22Rv1 (cell line): ENCODE measurements at regions not wholly inside any gene's neighbourhood (a gene's known extent, or its start where the extent isn't known, plus 50 kb on each side); places are given as distances from the start of the nearest gene placed in this dataset.

Source experiments
- H3K27ac ChIP-seq: fragments of 450-650 bp; 2 replicates; pipeline ENCODE4 v1.5.1; 2017
- ZFX ChIP-seq: fragments of 450-650 bp; IDR thresholded peaks from 2 replicates; pipeline ENCODE4 v1.6.1; 2017; ENCODE audit warnings: antibody characterized with exemption, borderline replicate concordance
- TF ChIP-seq, protein P1 (sequence below): fragments of 450-650 bp; IDR thresholded peaks from 2 replicates; pipeline ENCODE4 v1.5.1; 2017; ENCODE audit warnings: mild to moderate bottlenecking

DNA sequence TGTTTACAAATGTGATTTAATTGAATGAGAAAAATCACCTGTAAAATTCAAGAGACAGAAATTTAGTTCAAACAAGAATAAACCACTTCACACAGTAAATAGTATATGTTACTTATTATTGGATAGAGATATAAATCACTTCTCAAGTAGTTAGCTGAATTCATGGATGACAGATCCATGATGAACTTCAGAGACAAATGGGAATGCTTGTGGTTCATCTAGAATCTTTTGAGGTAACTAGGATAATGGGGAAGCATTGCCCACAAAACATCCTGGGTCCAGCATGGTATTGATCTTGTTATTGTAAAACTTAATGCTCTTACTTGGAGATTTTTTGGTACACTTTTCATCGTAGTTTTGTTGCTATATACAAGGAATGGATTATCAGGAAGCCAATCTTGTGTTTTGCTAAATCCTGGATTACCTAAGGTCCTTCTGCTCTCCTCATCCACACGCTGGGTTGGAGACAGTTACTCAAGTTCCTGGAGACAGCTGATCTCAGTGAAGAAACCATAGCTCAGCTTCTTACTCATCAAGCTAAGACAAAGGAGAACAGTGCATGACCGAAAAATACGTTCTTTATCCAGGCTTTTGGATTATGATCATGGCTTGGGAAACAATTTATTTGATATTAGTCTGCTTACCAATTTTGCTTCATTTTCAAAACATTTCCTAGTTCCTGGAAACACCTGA lies 142.5 kb upstream of the PREP start:
- H3K27ac ChIP-seq: no peak overlapping the region
- TF ChIP-seq, protein P1, sequence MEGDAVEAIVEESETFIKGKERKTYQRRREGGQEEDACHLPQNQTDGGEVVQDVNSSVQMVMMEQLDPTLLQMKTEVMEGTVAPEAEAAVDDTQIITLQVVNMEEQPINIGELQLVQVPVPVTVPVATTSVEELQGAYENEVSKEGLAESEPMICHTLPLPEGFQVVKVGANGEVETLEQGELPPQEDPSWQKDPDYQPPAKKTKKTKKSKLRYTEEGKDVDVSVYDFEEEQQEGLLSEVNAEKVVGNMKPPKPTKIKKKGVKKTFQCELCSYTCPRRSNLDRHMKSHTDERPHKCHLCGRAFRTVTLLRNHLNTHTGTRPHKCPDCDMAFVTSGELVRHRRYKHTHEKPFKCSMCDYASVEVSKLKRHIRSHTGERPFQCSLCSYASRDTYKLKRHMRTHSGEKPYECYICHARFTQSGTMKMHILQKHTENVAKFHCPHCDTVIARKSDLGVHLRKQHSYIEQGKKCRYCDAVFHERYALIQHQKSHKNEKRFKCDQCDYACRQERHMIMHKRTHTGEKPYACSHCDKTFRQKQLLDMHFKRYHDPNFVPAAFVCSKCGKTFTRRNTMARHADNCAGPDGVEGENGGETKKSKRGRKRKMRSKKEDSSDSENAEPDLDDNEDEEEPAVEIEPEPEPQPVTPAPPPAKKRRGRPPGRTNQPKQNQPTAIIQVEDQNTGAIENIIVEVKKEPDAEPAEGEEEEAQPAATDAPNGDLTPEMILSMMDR: no peak
- TF ChIP-seq ZFX: no peak

DNA sequence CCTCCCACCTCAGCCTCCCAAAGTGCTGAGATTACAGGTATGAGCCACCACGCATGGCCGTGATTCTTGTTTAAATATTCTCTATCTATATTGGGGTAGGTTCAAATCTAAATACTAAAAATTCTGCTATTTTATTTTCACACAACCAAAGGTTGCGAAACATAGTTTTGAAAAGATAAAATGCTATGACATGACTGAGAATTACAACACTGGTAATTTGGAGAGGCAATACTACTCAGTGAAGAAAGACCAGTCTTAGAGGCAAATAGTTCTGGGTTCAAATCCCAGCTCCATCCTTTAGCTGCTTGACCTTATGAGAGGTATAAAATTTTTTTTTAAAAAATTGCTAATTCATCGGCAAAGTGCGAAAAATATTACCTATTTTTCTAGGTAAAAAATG lies 137.0 kb upstream of the PREP start:
- TF ChIP-seq, protein P1: no peak
- no peak for TF ChIP-seq ZFX

DNA sequence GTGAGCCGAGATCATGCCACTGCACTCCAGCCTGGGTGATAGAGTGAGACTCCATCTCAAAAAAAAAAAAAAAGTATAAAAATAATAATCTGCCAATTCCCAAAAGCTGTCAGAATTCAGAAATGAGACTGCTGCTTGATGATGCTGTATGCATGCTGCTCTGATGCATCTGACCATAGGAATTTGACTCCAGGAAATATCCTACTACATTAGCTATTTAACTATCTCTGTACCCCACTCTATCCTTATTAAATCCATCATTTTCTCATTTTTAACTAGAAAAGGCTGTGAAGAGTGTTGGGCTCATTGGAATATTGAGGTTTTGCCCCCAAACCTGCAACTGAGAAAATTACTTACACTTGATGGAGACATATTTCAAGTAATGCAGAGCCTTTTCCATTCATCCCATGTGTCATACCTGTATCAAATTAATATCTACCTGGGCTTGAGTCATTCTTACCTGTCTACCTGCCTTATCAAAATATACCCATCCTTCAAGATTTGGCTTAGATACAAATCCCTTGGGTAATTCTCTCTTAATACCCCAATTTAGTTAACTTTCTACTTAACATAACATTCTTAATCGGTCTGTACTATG lies 135.2 kb upstream of the PREP start:
- no peak overlapping the region for H3K27ac ChIP-seq
- TF ChIP-seq ZFX: no peak

More for the DNA sequence above, 137.0 kb upstream of the PREP start:
- H3K27ac ChIP-seq: no peak overlapping the region

DNA sequence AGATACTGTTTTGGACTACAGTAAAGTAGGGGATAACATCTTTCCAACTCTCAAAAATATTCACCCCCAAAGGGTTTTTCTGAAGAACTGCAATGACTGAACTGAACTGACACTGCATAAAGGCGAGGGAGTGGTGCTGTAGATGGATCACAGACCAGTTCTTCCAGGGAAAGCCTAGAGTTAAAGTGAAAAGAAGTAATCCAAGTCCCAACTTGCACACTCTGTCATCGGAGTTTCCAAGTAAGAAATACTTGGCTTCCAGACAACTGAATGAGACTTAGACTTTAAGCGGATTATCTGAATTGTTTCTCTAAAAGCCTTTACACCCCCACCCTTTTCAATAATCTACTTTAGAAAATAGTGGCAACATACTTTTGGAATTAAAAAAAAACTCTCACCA lies 134.1 kb upstream of the PREP start:
- TF ChIP-seq, protein P1: no peak
- TF ChIP-seq ZFX: no peak
- no peak overlapping the region for H3K27ac ChIP-seq

DNA sequence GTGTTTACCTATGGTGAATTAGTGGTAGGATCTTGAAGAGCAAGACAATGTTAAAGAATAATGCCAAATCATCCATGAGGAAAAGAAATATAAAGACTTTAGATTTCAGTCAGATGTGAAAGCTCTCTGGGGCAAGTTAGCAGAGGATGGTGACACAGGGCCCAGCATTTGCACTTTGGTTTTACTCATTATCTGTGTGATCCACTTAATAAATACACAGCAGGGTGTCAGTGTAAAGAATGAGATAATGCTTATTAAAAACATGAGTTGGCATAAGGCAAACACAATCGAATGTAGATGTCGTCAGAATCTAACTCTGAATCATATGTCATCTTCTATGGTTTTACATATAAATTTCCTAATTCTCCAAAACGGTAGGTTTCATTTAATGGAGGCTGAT lies 130.4 kb upstream of the PREP start:
- no peak overlapping the region for H3K27ac ChIP-seq
- TF ChIP-seq ZFX: no peak
- TF ChIP-seq, protein P1: no peak

DNA sequence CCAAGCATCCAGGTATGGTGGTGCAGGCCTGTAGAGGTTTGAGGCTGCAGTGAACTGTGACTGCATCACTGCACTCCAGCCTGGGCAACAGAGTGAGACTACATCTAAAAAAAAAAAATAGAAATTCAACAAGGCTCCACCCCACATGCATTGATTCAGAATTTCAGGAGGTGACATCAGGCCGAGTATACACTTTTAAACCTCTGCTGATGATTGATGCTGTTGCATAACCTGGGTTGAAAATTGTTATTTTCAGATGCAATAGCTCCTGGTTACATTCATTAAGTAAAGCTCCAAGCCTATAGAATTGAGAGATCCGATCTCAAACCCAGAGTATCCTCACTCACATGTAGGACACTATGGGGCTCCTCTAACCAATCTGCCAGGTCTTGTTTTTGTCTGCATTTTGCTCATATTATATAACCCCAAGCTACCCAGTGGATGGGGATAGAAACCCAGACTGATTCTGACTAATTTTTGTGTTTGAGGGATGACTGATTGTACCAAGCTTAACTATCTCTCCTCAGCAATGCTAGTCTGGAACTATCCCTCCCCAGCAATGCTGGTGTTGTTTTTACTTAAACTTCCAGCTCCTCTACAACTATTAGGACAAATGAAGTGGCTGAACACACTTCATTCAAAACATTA lies 123.5 kb upstream of the PREP start:
- no peak overlapping the region for H3K27ac ChIP-seq

DNA sequence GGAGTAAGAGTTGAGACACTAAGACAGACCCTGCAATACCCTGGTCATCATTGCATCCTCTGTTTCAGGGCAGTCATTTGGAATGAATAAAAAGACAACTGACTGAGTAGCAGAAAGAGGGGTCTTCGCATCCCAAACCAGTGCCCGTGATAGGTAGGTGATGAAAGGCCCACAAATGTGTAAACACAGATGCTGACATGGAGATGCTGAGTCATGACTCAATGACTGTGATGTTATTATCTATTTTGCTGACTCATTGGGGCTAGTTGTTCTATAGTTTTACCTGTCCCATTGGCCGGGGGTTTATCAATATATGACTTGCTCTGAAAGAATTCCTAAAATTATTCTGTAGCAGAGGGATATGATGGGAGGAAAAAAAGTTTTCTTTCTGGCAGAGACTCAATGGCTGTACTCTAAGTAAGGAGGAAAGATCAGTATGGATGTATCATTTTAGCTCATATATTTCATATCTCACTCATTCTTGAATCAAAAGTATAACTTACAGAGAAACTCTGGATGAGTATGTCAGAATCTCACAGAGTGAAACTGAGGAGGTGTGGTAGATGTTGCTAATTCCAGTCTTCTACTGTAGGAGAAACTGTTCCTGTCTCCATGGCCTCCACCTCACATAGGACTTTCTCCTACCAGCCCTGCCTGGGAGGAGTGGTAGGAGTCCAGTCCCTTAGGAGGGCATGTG lies 119.9 kb upstream of the PREP start:
- H3K27ac ChIP-seq: no peak overlapping the region
- no peak for TF ChIP-seq ZFX
- TF ChIP-seq, protein P1: no peak

More for the DNA sequence above, 123.5 kb upstream of the PREP start:
- TF ChIP-seq, protein P1: no peak
- no peak for TF ChIP-seq ZFX
